ENCODE measurements at regions not wholly inside any gene's neighbourhood (a gene's known extent, or its start where the extent isn't known, plus 50 kb on each side); places are given as distances from the start of the nearest gene placed in this dataset.

- TF ChIP-seq CTCF (IDR thresholded peaks at IDR 0.05; ENCODE audit: low read depth, low read length, poor library complexity, severe bottlenecking) (no peak), EZH2phosphoT487 (IDR thresholded peaks at IDR 0.05; ENCODE audit: borderline replicate concordance, low read length) (no peak)
These were observed 201.6 kb upstream of the MEOX2 start for GRCh38 chr7:15888090-15888489.

Data from DOHH2 (cell line).